ENCODE measurements at regions not wholly inside any gene's neighbourhood (a gene's known extent, or its start where the extent isn't known, plus 50 kb on each side); places are given as distances from the start of the nearest gene placed in this dataset.

- intact Hi-C loops (cut with DNase I): no loop called here
- 89% methylated on average over 2 of the region's 2 CpGs for WGBS
Observed at GRCh38 chr7:52320610-52321009, 714.8 kb upstream of the POM121L12 start.

GRCh38 chr7:52317921-52318320 is 717.5 kb upstream of the POM121L12 start:
- H3K4me1 ChIP-seq: no peaks in the 10 kb centered on the region
- no peak for TF ChIP-seq CTCF (IDR thresholded peaks at IDR 0.05)
- no peak overlapping the region for H3K27ac ChIP-seq (replicated peaks in 1 of 4)
- intact Hi-C loops (cut with DNase I): no loop called here
- H3K9me3 ChIP-seq: peaks cover 0 to 1% (median 0%) of the 10 kb centered on the region in 4 donors
- no peak overlapping the region for H3K4me3 ChIP-seq
- WGBS: 89% methylated on average over 1 of the region's 1 CpG
- H3K27me3 ChIP-seq: no peaks in the 10 kb centered on the region
- no peaks in the 10 kb centered on the region for H3K36me3 ChIP-seq
- no peak for DNase-seq (ENCODE audit: extremely low spot score)

More at GRCh38 chr7:52320610-52321009, 714.8 kb upstream of the POM121L12 start:
- Histone ChIP-seq H3K27me3 (no peaks in the 10 kb centered on the region), H3K9me3 (peaks cover 0 to 5% (median 0%) of the 10 kb centered on the region in 4 donors), H3K4me3 (no peak overlapping the region), H3K27ac (replicated peaks in 1 of 4) (no peak overlapping the region), H3K4me1 (no peaks in the 10 kb centered on the region), H3K36me3 (no peaks in the 10 kb centered on the region)
- TF ChIP-seq EP300 (IDR thresholded peaks at IDR 0.05) (no peak), POLR2A (IDR thresholded peaks at IDR 0.05; ENCODE audit: low read depth) (no peak), CTCF (IDR thresholded peaks at IDR 0.05) (no peak), POLR2AphosphoS5 (IDR thresholded peaks at IDR 0.05) (no peak)
- no peak for DNase-seq (ENCODE audit: extremely low spot score)

- no peaks in the 10 kb centered on the region for H3K27me3 ChIP-seq
- DNase-seq (ENCODE audit: extremely low spot score): no peak
- no peaks in the 10 kb centered on the region for H3K9me3 ChIP-seq
- H3K27ac ChIP-seq (replicated peaks in 1 of 4): no peak overlapping the region
- H3K36me3 ChIP-seq: no peaks in the 10 kb centered on the region
- H3K4me3 ChIP-seq: no peak overlapping the region
- no peaks in the 10 kb centered on the region for H3K4me1 ChIP-seq
- TF ChIP-seq CTCF (IDR thresholded peaks at IDR 0.05): no peak
- TF ChIP-seq POLR2A (IDR thresholded peaks at IDR 0.05; ENCODE audit: low read depth): no peak
- TF ChIP-seq POLR2AphosphoS5 (IDR thresholded peaks at IDR 0.05): no peak
- TF ChIP-seq EP300 (IDR thresholded peaks at IDR 0.05): no peak
- intact Hi-C loops (cut with DNase I): no loop called here
Observed at GRCh38 chr7:52311886-52312285, 723.5 kb upstream of the POM121L12 start.

GRCh38 chr7:52309631-52310030 is 725.8 kb upstream of the POM121L12 start:
- H3K4me1 ChIP-seq: no peaks in the 10 kb centered on the region
- H3K36me3 ChIP-seq: no peaks in the 10 kb centered on the region
- H3K4me3 ChIP-seq: no peak overlapping the region
- H3K9me3 ChIP-seq: no peaks in the 10 kb centered on the region
- no peaks in the 10 kb centered on the region for H3K27me3 ChIP-seq
- intact Hi-C loops (cut with DNase I): no loop called here
- DNase-seq (ENCODE audit: extremely low spot score): no peak
- H3K27ac ChIP-seq (replicated peaks in 1 of 4): no peak overlapping the region
- no peak for TF ChIP-seq POLR2AphosphoS5 (IDR thresholded peaks at IDR 0.05)
- no peak for TF ChIP-seq CTCF (IDR thresholded peaks at IDR 0.05)
- TF ChIP-seq POLR2A (IDR thresholded peaks at IDR 0.05; ENCODE audit: low read depth): no peak
- TF ChIP-seq EP300 (IDR thresholded peaks at IDR 0.05): no peak

GRCh38 chr7:52302765-52303520 is 732.5 kb upstream of the POM121L12 start:
- Histone ChIP-seq H3K36me3 (no peaks in the 10 kb centered on the region), H3K27ac (replicated peaks in 1 of 4) (no peak overlapping the region), H3K27me3 (no peaks in the 10 kb centered on the region), H3K9me3 (no peaks in the 10 kb centered on the region), H3K4me3 (no peak overlapping the region), H3K4me1 (no peaks in the 10 kb centered on the region)
- 91% methylated on average over 16 of the region's 31 CpGs for WGBS
- no peak for DNase-seq (ENCODE audit: extremely low spot score)
- intact Hi-C loops (cut with DNase I): no loop called here
- TF ChIP-seq EP300 (IDR thresholded peaks at IDR 0.05): no peak
